ENCODE measurements at regions not wholly inside any gene's neighbourhood (a gene's known extent, or its start where the extent isn't known, plus 50 kb on each side); places are given as distances from the start of the nearest gene placed in this dataset.

DNA sequence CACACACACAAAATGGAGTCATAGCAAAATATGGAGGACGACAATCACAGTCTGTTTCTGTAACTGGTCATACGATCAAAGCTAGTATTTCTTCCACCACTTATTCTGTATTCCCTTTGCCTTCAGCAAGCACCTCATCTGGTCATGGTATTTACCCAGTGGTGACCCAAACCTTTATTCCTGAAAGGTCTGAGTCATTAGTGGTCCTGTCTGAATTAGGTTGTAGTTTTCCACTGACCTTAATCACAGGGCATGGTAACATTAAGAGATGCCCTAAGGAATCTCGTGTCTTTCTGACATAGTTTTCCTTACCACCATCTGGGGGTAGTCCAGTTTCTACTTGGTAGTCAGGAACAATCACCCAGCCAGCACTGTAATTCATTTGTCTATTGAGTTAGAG is 54.8 kb upstream of the CEP295 start (continued):
- no peak for TF ChIP-seq ASH2L (IDR thresholded peaks at IDR 0.05; ENCODE audit: borderline replicate concordance, low read depth)
- TF ChIP-seq ZNF384 (IDR thresholded peaks at IDR 0.05; ENCODE audit: borderline replicate concordance, low read depth, low read length) = no peak
- TF ChIP-seq HSF1 (IDR thresholded peaks at IDR 0.05; ENCODE audit: low read depth, low read length) = no peak
- TF ChIP-seq BCL3 (IDR thresholded peaks at IDR 0.05; ENCODE audit: borderline replicate concordance, insufficient read depth, low read depth, low read length, poor library complexity, severe bottlenecking) = no peak
- TF ChIP-seq, protein P1, sequence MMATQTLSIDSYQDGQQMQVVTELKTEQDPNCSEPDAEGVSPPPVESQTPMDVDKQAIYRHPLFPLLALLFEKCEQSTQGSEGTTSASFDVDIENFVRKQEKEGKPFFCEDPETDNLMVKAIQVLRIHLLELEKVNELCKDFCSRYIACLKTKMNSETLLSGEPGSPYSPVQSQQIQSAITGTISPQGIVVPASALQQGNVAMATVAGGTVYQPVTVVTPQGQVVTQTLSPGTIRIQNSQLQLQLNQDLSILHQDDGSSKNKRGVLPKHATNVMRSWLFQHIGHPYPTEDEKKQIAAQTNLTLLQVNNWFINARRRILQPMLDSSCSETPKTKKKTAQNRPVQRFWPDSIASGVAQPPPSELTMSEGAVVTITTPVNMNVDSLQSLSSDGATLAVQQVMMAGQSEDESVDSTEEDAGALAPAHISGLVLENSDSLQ (IDR thresholded peaks at IDR 0.05) = no peak
- TF ChIP-seq HDAC2 (IDR thresholded peaks at IDR 0.05) = no peak
- TF ChIP-seq CHD2 (IDR thresholded peaks at IDR 0.05; ENCODE audit: borderline replicate concordance, low read depth, low read length) = no peak

DNA sequence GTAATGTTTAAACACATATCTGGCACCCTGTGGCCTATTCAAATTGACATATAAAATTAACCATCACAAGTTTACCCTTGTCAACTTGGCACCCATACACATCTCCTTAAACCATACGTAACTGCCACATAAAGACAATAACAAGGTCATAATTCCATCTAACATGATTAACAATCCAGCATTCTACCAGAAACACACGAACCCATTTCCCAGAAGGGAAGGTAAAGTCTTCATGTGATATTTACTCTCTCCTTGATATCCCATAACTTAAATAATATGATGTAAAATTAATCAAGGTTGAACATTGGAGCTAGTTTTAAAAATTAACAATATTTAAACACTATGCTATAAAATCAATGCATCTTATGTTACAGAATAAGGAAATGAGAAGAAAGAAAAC is 55.2 kb upstream of the CEP295 start:
- 36% methylated on average over 2 of the region's 2 CpGs for WGBS (ENCODE audit: insufficient coverage, insufficient replicate concordance, low lambda C conversion rate, missing lambda C conversion rate)
- H3K9me3 ChIP-seq (replicated peaks; ENCODE audit: control insufficient read depth, insufficient read depth, low read length) = no peaks in the 10 kb centered on the region
- in situ Hi-C loops (cut with MboI) = no loop called here
- DNase-seq (ENCODE audit: low read depth, low spot score) (no peak), FAIRE-seq (peak; percentile 23), ATAC-seq (no peak)
- BruUV-seq (replicated peaks) = no TSS peak
- no peaks in the 10 kb centered on the region for H3K79me2 ChIP-seq (ENCODE audit: control insufficient read depth, insufficient read depth, low read length)
- ChIA-PET CTCF (interaction anchor here (1.4 kb wide), 1 partner anchor 26 kb away, joined by 3 read pairs; no protein-coding TSS in a partner anchor), RAD21 (ENCODE audit: unreplicated experiment) (interaction anchor here (1.6 kb wide), 1 partner anchor 370 kb away, joined by 4 read pairs; no protein-coding TSS in a partner anchor), POLR2A (no interaction called here), SMC1A (ENCODE audit: uncharacterized antibody, unreplicated experiment) (no interaction called here)
- H3K4me1 ChIP-seq (ENCODE audit: control insufficient read depth, insufficient read depth, low read length) = no peaks in the 10 kb centered on the region
- H3K4me2 ChIP-seq (ENCODE audit: control insufficient read depth, insufficient read depth) = no peak overlapping the region
- no peaks in the 10 kb centered on the region for H3K27me3 ChIP-seq (replicated peaks in 1 of 2; ENCODE audit: control insufficient read depth in 2 of 2, insufficient read depth in 2 of 2, low read length in 1 of 2)
- no peak overlapping the region for H3K27ac ChIP-seq (ENCODE audit: control insufficient read depth, insufficient read depth)
- H2AFZ ChIP-seq (ENCODE audit: control insufficient read depth, low read depth, low read length) = no peak overlapping the region
- intact Hi-C loops (cut with micrococcal nuclease; ENCODE audit: unreplicated experiment) = no loop called here
- H3K4me3 ChIP-seq = no peak overlapping the region
- no peak overlapping the region for H3K9ac ChIP-seq (ENCODE audit: control insufficient read depth, insufficient read depth, low read length)
- H3K36me3 ChIP-seq (ENCODE audit: control insufficient read depth in 2 of 2, insufficient read depth in 2 of 2, low read length in 1 of 2) = no peaks in the 10 kb centered on the region
- no peaks in the 10 kb centered on the region for H4K20me1 ChIP-seq (ENCODE audit: control insufficient read depth, insufficient read depth)
- TF ChIP-seq CHD1 (IDR thresholded peaks at IDR 0.05; ENCODE audit: low read depth, low read length) (no peak), ZNF384 (IDR thresholded peaks at IDR 0.05; ENCODE audit: borderline replicate concordance, low read depth, low read length) (no peak), CBX5 (IDR thresholded peaks at IDR 0.05; ENCODE audit: low read depth) (no peak), STAT1 (conservative IDR thresholded peaks at IDR 0.05) (no peak), ESRRA (IDR thresholded peaks at IDR 0.05; ENCODE audit: low read length) (no peak), NFYA (IDR thresholded peaks at IDR 0.05; ENCODE audit: borderline replicate concordance, low read depth, low read length) (no peak), PAX8 (IDR thresholded peaks at IDR 0.05) (no peak), ZNF274 (IDR thresholded peaks at IDR 0.05; ENCODE audit: insufficient read depth, insufficient read length) (no peak), RUNX3 (IDR thresholded peaks at IDR 0.05; ENCODE audit: low read length) (no peak), SUZ12 (IDR thresholded peaks at IDR 0.05; ENCODE audit: unreplicated experiment) (no peak), DPF2 (IDR thresholded peaks at IDR 0.05) (no peak)
- TF ChIP-seq, protein P2, sequence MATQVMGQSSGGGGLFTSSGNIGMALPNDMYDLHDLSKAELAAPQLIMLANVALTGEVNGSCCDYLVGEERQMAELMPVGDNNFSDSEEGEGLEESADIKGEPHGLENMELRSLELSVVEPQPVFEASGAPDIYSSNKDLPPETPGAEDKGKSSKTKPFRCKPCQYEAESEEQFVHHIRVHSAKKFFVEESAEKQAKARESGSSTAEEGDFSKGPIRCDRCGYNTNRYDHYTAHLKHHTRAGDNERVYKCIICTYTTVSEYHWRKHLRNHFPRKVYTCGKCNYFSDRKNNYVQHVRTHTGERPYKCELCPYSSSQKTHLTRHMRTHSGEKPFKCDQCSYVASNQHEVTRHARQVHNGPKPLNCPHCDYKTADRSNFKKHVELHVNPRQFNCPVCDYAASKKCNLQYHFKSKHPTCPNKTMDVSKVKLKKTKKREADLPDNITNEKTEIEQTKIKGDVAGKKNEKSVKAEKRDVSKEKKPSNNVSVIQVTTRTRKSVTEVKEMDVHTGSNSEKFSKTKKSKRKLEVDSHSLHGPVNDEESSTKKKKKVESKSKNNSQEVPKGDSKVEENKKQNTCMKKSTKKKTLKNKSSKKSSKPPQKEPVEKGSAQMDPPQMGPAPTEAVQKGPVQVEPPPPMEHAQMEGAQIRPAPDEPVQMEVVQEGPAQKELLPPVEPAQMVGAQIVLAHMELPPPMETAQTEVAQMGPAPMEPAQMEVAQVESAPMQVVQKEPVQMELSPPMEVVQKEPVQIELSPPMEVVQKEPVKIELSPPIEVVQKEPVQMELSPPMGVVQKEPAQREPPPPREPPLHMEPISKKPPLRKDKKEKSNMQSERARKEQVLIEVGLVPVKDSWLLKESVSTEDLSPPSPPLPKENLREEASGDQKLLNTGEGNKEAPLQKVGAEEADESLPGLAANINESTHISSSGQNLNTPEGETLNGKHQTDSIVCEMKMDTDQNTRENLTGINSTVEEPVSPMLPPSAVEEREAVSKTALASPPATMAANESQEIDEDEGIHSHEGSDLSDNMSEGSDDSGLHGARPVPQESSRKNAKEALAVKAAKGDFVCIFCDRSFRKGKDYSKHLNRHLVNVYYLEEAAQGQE (IDR thresholded peaks at IDR 0.05; ENCODE audit: low read depth, low read length) = no peak

Data from GM12878 (cell line).